ENCODE measurements at regions not wholly inside any gene's neighbourhood (a gene's known extent, or its start where the extent isn't known, plus 50 kb on each side); places are given as distances from the start of the nearest gene placed in this dataset.

- TF ChIP-seq CTCF (IDR thresholded peaks at IDR 0.05), result no peak
- no peak for TF ChIP-seq POLR2A (IDR thresholded peaks at IDR 0.05)
Measured at GRCh38 chr5:136432705-136433104, 67.4 kb upstream of the TRPC7 start.

Data from Peyer's patch (tissue), 4 donors.